Keratinocyte (primary cell): ENCODE measurements at regions not wholly inside any gene's neighbourhood (a gene's known extent, or its start where the extent isn't known, plus 50 kb on each side); places are given as distances from the start of the nearest gene placed in this dataset.

Experiments
- DNase-seq: peaks from one replicate; pipeline ENCODE4 v3.0.0-alpha.2; 2011; ENCODE audit warnings: low read depth, missing footprints, low spot score
- FAIRE-seq: peaks from 2 replicates; lab custom pipeline; 2011; peaks lifted over from hg19 to GRCh38; lab: Jason Lieb, UNC
- H2AFZ ChIP-seq: 2 replicates; pipeline ENCODE4 v1.6.0; 2012; ENCODE audit warnings: low read length, control low read depth, inconsistent platforms; ENCODE audit not compliant: control insufficient read depth
- H3K27ac ChIP-seq: 2 replicates; pipeline ENCODE4 v1.5.1; 2011; ENCODE audit warnings: low read length; ENCODE audit not compliant: control insufficient read depth, insufficient read depth
- H3K27me3 ChIP-seq: 3 replicates; pipeline ENCODE4 v1.6.0; 2011; ENCODE audit warnings: low read length; ENCODE audit not compliant: control insufficient read depth, insufficient read depth; ENCODE audit errors: extremely low read depth
- H3K36me3 ChIP-seq, 2 experiments: 2 replicates in 1 of 2; 3 replicates in 1 of 2; pipeline ENCODE4 v1.5.1; 2011; ENCODE audit warnings: low read length in 2 of 2, mild to moderate bottlenecking in 1 of 2; ENCODE audit not compliant: control insufficient read depth in 2 of 2, insufficient read depth in 2 of 2; ENCODE audit errors: extremely low read depth in 1 of 2
- H3K4me1 ChIP-seq: 3 replicates; pipeline ENCODE4 v1.5.1; 2011; ENCODE audit warnings: low read length; ENCODE audit not compliant: control insufficient read depth, insufficient read depth; ENCODE audit errors: extremely low read depth
- H3K4me2 ChIP-seq: 3 replicates; pipeline ENCODE4 v1.6.0; 2011; ENCODE audit warnings: low read depth, low read length; ENCODE audit not compliant: control insufficient read depth, insufficient read depth; ENCODE audit errors: extremely low read depth
- H3K4me3 ChIP-seq, 3 experiments: fragments of 200-600 bp in 1 of 3; sonication (generic) in 1 of 3; 2 replicates in 2 of 3; 3 replicates in 1 of 3; pipeline ENCODE4 v1.5.1; 2011 to 2016; ENCODE audit warnings: low read length in 3 of 3, mild to moderate bottlenecking in 3 of 3, control low read depth in 2 of 3, inconsistent platforms in 1 of 3, low read depth in 1 of 3, mixed read lengths in 1 of 3, mixed run types in 1 of 3, moderate library complexity in 1 of 3; ENCODE audit not compliant: control insufficient read depth in 2 of 3, insufficient read depth in 2 of 3; ENCODE audit errors: extremely low read depth in 1 of 3
- H3K79me2 ChIP-seq: 2 replicates; pipeline ENCODE4 v1.6.0; 2012; ENCODE audit warnings: low read length; ENCODE audit not compliant: control insufficient read depth, insufficient read depth
- H3K9ac ChIP-seq: 3 replicates; pipeline ENCODE4 v1.6.0; 2011; ENCODE audit warnings: low read length; ENCODE audit not compliant: control insufficient read depth, insufficient read depth; ENCODE audit errors: extremely low read depth
- H3K9me1 ChIP-seq: 3 replicates; pipeline ENCODE4 v1.6.0; 2011; ENCODE audit warnings: low read length; ENCODE audit not compliant: control insufficient read depth, insufficient read depth; ENCODE audit errors: extremely low read depth
- H3K9me3 ChIP-seq: 2 replicates; pipeline ENCODE4 v1.5.1; 2012; ENCODE audit warnings: low read depth, low read length; ENCODE audit not compliant: control insufficient read depth
- H4K20me1 ChIP-seq: 3 replicates; pipeline ENCODE4 v1.6.0; 2011; ENCODE audit warnings: low read length; ENCODE audit not compliant: control insufficient read depth, insufficient read depth; ENCODE audit errors: extremely low read depth
- EZH2 ChIP-seq: IDR thresholded peaks from one replicate; pipeline ENCODE4 v1.6.1; 2012; ENCODE audit warnings: inconsistent platforms, mild to moderate bottlenecking, low read length, moderate library complexity
- dilution Hi-C: fragments of 300-500 bp; cut with MboI; formaldehyde crosslinking; loops from one replicate; pipeline ENCODE4 v1.7.0; 2020; ENCODE audit warnings: low sequenced_read_pairs; ENCODE audit not compliant: extremely low pct_ligation_motif_present
- TF ChIP-seq, protein P1 (sequence below), 3 experiments: IDR thresholded peaks in 1 of 3; conservative IDR thresholded peaks in 1 of 3; optimal IDR thresholded peaks in 1 of 3; 2 replicates in 2 of 3; 3 replicates in 1 of 3; pipeline versions ENCODE3 to v1.5.1; 2011; ENCODE audit warnings: low read length in 3 of 3, mild to moderate bottlenecking in 3 of 3, moderate library complexity in 2 of 3, control low read depth in 1 of 3, inconsistent platforms in 1 of 3; ENCODE audit not compliant: insufficient read depth in 2 of 3; ENCODE audit errors: extremely low read depth in 1 of 3

GRCh38 chr6:62367601-62368000, 81.6 kb upstream of the KHDRBS2 start:
- dilution Hi-C loops = no loop called here
- H3K27ac ChIP-seq = no peak overlapping the region
- H3K79me2 ChIP-seq = no peaks in the 10 kb centered on the region
- no peaks in the 10 kb centered on the region for H3K27me3 ChIP-seq
- DNase-seq (no peak), FAIRE-seq (no peak)
- no peaks in the 10 kb centered on the region for H4K20me1 ChIP-seq
- H3K4me3 ChIP-seq = no peak overlapping the region
- TF ChIP-seq EZH2 = no peak
- TF ChIP-seq, protein P1, sequence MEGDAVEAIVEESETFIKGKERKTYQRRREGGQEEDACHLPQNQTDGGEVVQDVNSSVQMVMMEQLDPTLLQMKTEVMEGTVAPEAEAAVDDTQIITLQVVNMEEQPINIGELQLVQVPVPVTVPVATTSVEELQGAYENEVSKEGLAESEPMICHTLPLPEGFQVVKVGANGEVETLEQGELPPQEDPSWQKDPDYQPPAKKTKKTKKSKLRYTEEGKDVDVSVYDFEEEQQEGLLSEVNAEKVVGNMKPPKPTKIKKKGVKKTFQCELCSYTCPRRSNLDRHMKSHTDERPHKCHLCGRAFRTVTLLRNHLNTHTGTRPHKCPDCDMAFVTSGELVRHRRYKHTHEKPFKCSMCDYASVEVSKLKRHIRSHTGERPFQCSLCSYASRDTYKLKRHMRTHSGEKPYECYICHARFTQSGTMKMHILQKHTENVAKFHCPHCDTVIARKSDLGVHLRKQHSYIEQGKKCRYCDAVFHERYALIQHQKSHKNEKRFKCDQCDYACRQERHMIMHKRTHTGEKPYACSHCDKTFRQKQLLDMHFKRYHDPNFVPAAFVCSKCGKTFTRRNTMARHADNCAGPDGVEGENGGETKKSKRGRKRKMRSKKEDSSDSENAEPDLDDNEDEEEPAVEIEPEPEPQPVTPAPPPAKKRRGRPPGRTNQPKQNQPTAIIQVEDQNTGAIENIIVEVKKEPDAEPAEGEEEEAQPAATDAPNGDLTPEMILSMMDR (optimal IDR thresholded peaks at IDR 0.05 in 1 of 3, IDR thresholded peaks at IDR 0.05 in 1 of 3, conservative IDR thresholded peaks at IDR 0.05 in 1 of 3; ENCODE audit: extremely low read depth in 1 of 3, insufficient read depth in 2 of 3, low read length in 3 of 3) = no peak
- H3K9me1 ChIP-seq = no peaks in the 10 kb centered on the region
- no peak overlapping the region for H2AFZ ChIP-seq
- no peaks in the 10 kb centered on the region for H3K4me1 ChIP-seq
- no peak overlapping the region for H3K4me2 ChIP-seq
- no peak overlapping the region for H3K9ac ChIP-seq
- H3K36me3 ChIP-seq = no peaks in the 10 kb centered on the region
- no peaks in the 10 kb centered on the region for H3K9me3 ChIP-seq

GRCh38 chr6:62362097-62362496, 76.1 kb upstream of the KHDRBS2 start:
- no peaks in the 10 kb centered on the region for H3K4me1 ChIP-seq
- no peaks in the 10 kb centered on the region for H3K79me2 ChIP-seq
- H3K9me1 ChIP-seq = no peaks in the 10 kb centered on the region
- H3K27me3 ChIP-seq = no peaks in the 10 kb centered on the region
- H4K20me1 ChIP-seq = no peaks in the 10 kb centered on the region
- dilution Hi-C loops = no loop called here
- no peak overlapping the region for H3K27ac ChIP-seq
- no peak overlapping the region for H3K4me2 ChIP-seq
- FAIRE-seq = no peak
- H3K4me3 ChIP-seq = no peak overlapping the region
- no peak overlapping the region for H3K9ac ChIP-seq
- no peak overlapping the region for H2AFZ ChIP-seq
- DNase-seq = no peak
- TF ChIP-seq, protein P1 (optimal IDR thresholded peaks at IDR 0.05 in 1 of 3, IDR thresholded peaks at IDR 0.05 in 1 of 3, conservative IDR thresholded peaks at IDR 0.05 in 1 of 3; ENCODE audit: extremely low read depth in 1 of 3, insufficient read depth in 2 of 3, low read length in 3 of 3) = no peak
- TF ChIP-seq EZH2 = no peak
- no peaks in the 10 kb centered on the region for H3K36me3 ChIP-seq
- no peaks in the 10 kb centered on the region for H3K9me3 ChIP-seq
